HG03521 (cell line): ENCODE measurements at regions not wholly inside any gene's neighbourhood (a gene's known extent, or its start where the extent isn't known, plus 50 kb on each side); places are given as distances from the start of the nearest gene placed in this dataset.
"Not testable (repeated sequence)": the region's sequence is repeated elsewhere in the genome, so short reads cannot be mapped to it uniquely, and the experiment has no call there.

Experiments used
- ATAC-seq: cut with Tn5 transposase; IDR thresholded peaks from one replicate; pipeline ENCODE4 v1.9.1; 2021; ENCODE audit warnings: mild to moderate bottlenecking, moderate library complexity; ENCODE audit not compliant: unreplicated experiment

GRCh38 chr7:96562458-96562857, 147.2 kb downstream of the SEM1 start:
- no peak for ATAC-seq

GRCh38 chr7:96561892-96562291, 147.8 kb downstream of the SEM1 start:
- no peak for ATAC-seq

GRCh38 chr7:96558530-96558929, 151.1 kb downstream of the SEM1 start:
- ATAC-seq = no peak

GRCh38 chr7:96558093-96558492, 151.6 kb downstream of the SEM1 start:
- no peak for ATAC-seq

- ATAC-seq = not testable (repeated sequence)
Measured at GRCh38 chr7:96557598-96557997, 152.0 kb downstream of the SEM1 start.

GRCh38 chr7:96548664-96549063, 161.0 kb downstream of the SEM1 start:
- no peak for ATAC-seq

GRCh38 chr7:96547371-96547811, 162.3 kb downstream of the SEM1 start:
- no peak for ATAC-seq

GRCh38 chr7:96546426-96546825, 163.2 kb downstream of the SEM1 start:
- no peak for ATAC-seq

GRCh38 chr7:96539471-96539870, 170.2 kb downstream of the SEM1 start:
- ATAC-seq = no peak

GRCh38 chr7:96538632-96539031, 171.0 kb downstream of the SEM1 start:
- no peak for ATAC-seq

- ATAC-seq = no peak
Measured at GRCh38 chr7:96534221-96534620, 175.4 kb downstream of the SEM1 start.

- no peak for ATAC-seq
Measured at GRCh38 chr7:96532428-96532935, 177.2 kb downstream of the SEM1 start.

GRCh38 chr7:96531331-96531730, 178.3 kb downstream of the SEM1 start:
- no peak for ATAC-seq

- no peak for ATAC-seq
Measured at GRCh38 chr7:96530786-96531185, 178.9 kb downstream of the SEM1 start.

GRCh38 chr7:96527133-96527827, 182.4 kb downstream of the SEM1 start:
- ATAC-seq = no peak

- ATAC-seq = no peak
Measured at GRCh38 chr7:96526496-96526895, 183.2 kb downstream of the SEM1 start.

- no peak for ATAC-seq
Measured at GRCh38 chr7:96521068-96521894, 188.4 kb downstream of the SEM1 start.

- no peak for ATAC-seq
Measured at GRCh38 chr7:96508371-96508770, 186.5 kb upstream of the SLC25A13 start.

- no peak for ATAC-seq
Measured at GRCh38 chr7:96503597-96503996, 181.7 kb upstream of the SLC25A13 start.

- no peak for ATAC-seq
Measured at GRCh38 chr7:96501318-96501717, 179.4 kb upstream of the SLC25A13 start.

- ATAC-seq = no peak
Measured at GRCh38 chr7:96499532-96499931, 177.6 kb upstream of the SLC25A13 start.

- no peak for ATAC-seq
Measured at GRCh38 chr7:96497567-96497966, 175.7 kb upstream of the SLC25A13 start.
